ENCODE measurements at regions not wholly inside any gene's neighbourhood (a gene's known extent, or its start where the extent isn't known, plus 50 kb on each side); places are given as distances from the start of the nearest gene placed in this dataset.

GRCh38 chr19:31070146-31071065 lies 278.8 kb downstream of the TSHZ3 start:
- TF ChIP-seq, protein P1, sequence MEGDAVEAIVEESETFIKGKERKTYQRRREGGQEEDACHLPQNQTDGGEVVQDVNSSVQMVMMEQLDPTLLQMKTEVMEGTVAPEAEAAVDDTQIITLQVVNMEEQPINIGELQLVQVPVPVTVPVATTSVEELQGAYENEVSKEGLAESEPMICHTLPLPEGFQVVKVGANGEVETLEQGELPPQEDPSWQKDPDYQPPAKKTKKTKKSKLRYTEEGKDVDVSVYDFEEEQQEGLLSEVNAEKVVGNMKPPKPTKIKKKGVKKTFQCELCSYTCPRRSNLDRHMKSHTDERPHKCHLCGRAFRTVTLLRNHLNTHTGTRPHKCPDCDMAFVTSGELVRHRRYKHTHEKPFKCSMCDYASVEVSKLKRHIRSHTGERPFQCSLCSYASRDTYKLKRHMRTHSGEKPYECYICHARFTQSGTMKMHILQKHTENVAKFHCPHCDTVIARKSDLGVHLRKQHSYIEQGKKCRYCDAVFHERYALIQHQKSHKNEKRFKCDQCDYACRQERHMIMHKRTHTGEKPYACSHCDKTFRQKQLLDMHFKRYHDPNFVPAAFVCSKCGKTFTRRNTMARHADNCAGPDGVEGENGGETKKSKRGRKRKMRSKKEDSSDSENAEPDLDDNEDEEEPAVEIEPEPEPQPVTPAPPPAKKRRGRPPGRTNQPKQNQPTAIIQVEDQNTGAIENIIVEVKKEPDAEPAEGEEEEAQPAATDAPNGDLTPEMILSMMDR (IDR thresholded peaks at IDR 0.05), result no peak
- TF ChIP-seq POLR2A (IDR thresholded peaks at IDR 0.05) (no peak), POLR2AphosphoS5 (IDR thresholded peaks at IDR 0.05) (no peak)

Measured in prostate gland (tissue), 2 donors.